DOHH2 (cell line): ENCODE measurements at regions not wholly inside any gene's neighbourhood (a gene's known extent, or its start where the extent isn't known, plus 50 kb on each side); places are given as distances from the start of the nearest gene placed in this dataset.

Experiments
- H3F3A ChIP-seq: fragments of 200-600 bp; sonication (generic), shearing (Covaris generic); 2 replicates; pipeline ENCODE4 v1.6.0; 2016; ENCODE audit warnings: antibody characterized with exemption, mild to moderate bottlenecking; ENCODE audit not compliant: control insufficient read depth, insufficient read depth
- H3K27ac ChIP-seq: fragments of 200-600 bp; sonication (generic); 2 replicates; pipeline ENCODE4 v1.5.1; 2014; ENCODE audit warnings: low read depth, mild to moderate bottlenecking, low read length, moderate library complexity
- H3K27me3 ChIP-seq: fragments of 200-600 bp; sonication (generic); 2 replicates; pipeline ENCODE4 v1.6.1; 2014; ENCODE audit warnings: mild to moderate bottlenecking, low read length, mixed read lengths; ENCODE audit not compliant: control insufficient read depth
- H3K36me3 ChIP-seq: fragments of 200-600 bp; sonication (generic); 2 replicates; pipeline ENCODE4 v1.6.1; 2014; ENCODE audit warnings: mild to moderate bottlenecking, low read length, moderate library complexity, mixed read lengths; ENCODE audit not compliant: control insufficient read depth
- H3K4me1 ChIP-seq: fragments of 200-600 bp; sonication (generic); 2 replicates; pipeline ENCODE4 v1.6.1; 2014; ENCODE audit warnings: mild to moderate bottlenecking, low read length, mixed read lengths; ENCODE audit not compliant: control insufficient read depth
- H3K4me2 ChIP-seq: fragments of 200-600 bp; sonication (generic); 2 replicates; pipeline ENCODE4 v1.6.0; 2014; ENCODE audit warnings: mild to moderate bottlenecking, low read length, moderate library complexity
- H3K4me3 ChIP-seq: fragments of 200-600 bp; sonication (generic); 2 replicates; pipeline ENCODE4 v1.5.1; 2014; ENCODE audit warnings: mild to moderate bottlenecking, low read length, mixed read lengths
- H3K79me2 ChIP-seq: fragments of 200-600 bp; sonication (generic); 2 replicates; pipeline ENCODE4 v1.6.1; 2014; ENCODE audit warnings: mild to moderate bottlenecking, low read length, mixed read lengths; ENCODE audit not compliant: control insufficient read depth
- H3K9me2 ChIP-seq: fragments of 200-600 bp; sonication (generic); replicated peaks from 2 replicates; pipeline ENCODE4 v1.6.1; 2014; ENCODE audit warnings: mild to moderate bottlenecking, low read length, mixed read lengths; ENCODE audit not compliant: control insufficient read depth
- H3K9me3 ChIP-seq: fragments of 200-600 bp; sonication (generic); 2 replicates; pipeline ENCODE4 v1.6.1; 2014; ENCODE audit warnings: antibody characterized with exemption, low read length, mixed read lengths; ENCODE audit not compliant: control insufficient read depth, insufficient read depth
- H4K20me1 ChIP-seq: fragments of 200-600 bp; sonication (generic); 2 replicates; pipeline ENCODE4 v1.6.0; 2014; ENCODE audit warnings: low read depth, mild to moderate bottlenecking, antibody characterized with exemption, low read length, moderate library complexity; ENCODE audit not compliant: control insufficient read depth, insufficient read depth
- EZH2phosphoT487 ChIP-seq: fragments of 200-600 bp; sonication (generic); IDR thresholded peaks from 2 replicates; pipeline ENCODE4 v1.6.1; 2017; ENCODE audit warnings: borderline replicate concordance, mild to moderate bottlenecking, antibody characterized with exemption, low read length, moderate library complexity, mixed read lengths
- TF ChIP-seq, protein P1 (sequence below): fragments of 200-600 bp; sonication (generic); IDR thresholded peaks from one replicate; pipeline ENCODE4 v1.5.1; 2014; ENCODE audit warnings: antibody characterized with exemption, mild to moderate bottlenecking, low read depth, low read length; ENCODE audit not compliant: poor library complexity, severe bottlenecking

DNA sequence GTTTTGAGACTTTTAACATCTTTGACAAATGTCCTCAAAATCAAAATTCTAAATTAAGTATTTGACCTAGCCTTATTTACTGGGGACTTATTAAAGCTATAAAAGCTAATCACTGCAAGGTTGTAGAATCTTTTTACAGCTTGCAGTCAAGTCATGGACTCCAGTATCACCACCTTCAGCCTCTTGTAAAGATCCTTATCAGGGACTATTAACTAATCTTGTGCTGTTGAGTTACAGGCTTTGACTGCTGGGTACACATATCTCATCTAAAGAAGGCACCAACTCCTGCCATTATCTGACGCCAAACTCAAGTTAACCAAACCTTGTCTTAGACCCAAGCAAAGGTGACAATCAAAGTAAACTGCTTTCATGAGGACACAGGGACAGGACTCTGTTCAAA, 621.0 kb upstream of the IGFBP3 start:
- no peak for TF ChIP-seq EZH2phosphoT487
- TF ChIP-seq, protein P1, sequence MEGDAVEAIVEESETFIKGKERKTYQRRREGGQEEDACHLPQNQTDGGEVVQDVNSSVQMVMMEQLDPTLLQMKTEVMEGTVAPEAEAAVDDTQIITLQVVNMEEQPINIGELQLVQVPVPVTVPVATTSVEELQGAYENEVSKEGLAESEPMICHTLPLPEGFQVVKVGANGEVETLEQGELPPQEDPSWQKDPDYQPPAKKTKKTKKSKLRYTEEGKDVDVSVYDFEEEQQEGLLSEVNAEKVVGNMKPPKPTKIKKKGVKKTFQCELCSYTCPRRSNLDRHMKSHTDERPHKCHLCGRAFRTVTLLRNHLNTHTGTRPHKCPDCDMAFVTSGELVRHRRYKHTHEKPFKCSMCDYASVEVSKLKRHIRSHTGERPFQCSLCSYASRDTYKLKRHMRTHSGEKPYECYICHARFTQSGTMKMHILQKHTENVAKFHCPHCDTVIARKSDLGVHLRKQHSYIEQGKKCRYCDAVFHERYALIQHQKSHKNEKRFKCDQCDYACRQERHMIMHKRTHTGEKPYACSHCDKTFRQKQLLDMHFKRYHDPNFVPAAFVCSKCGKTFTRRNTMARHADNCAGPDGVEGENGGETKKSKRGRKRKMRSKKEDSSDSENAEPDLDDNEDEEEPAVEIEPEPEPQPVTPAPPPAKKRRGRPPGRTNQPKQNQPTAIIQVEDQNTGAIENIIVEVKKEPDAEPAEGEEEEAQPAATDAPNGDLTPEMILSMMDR = no peak
- H3K27ac ChIP-seq = no peak overlapping the region
- H4K20me1 ChIP-seq = no peaks in the 10 kb centered on the region
- no peaks in the 10 kb centered on the region for H3K36me3 ChIP-seq
- peaks cover 4% of the 10 kb centered on the region; the same call in 1 of the 2 replicates for H3K9me2 ChIP-seq
- H3K9me3 ChIP-seq = no peaks in the 10 kb centered on the region
- no peaks in the 10 kb centered on the region for H3K27me3 ChIP-seq
- H3K4me3 ChIP-seq = no peak overlapping the region
- H3F3A ChIP-seq = no peaks in the 10 kb centered on the region
- H3K4me2 ChIP-seq = no peak overlapping the region
- no peaks in the 10 kb centered on the region for H3K4me1 ChIP-seq
- no peaks in the 10 kb centered on the region for H3K79me2 ChIP-seq

DNA sequence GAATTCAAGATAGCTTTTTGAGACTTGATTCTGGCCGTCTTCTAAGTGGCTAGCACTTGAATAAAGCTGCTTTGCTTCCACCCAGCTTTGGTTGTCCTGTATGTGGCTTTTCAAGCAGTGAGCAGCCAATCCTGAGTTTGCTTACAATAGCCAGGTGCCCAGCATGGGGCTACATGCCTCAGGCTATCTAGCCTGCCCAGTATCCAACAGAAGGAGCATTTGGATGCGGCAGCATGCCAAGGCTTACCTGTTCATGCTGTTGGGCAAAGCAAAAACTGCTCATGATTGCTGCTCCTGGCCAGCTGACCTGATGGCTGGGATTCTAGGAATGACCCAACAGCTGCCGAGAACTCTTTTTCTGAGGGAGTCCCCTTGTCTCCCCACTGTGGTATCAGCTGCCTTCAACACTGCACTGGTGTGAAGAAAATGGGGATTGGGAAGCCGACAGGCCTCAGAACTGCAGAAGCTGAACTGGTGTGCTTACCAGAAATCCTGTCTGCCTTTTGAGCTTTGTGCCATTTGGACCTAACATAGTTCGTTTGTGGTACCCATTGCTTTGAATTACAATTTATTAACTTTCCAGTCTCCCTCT, 618.9 kb upstream of the IGFBP3 start:
- Histone ChIP-seq H3K9me3 (0 out of 2 replicates have a peak, but pooled peaks cover 4% of the 10 kb centered on the region), H3K9me2 (no peaks in the 10 kb centered on the region), H3K27me3 (no peaks in the 10 kb centered on the region), H3K4me2 (no peak overlapping the region), H3K36me3 (no peaks in the 10 kb centered on the region), H3K27ac (no peak overlapping the region), H4K20me1 (no peaks in the 10 kb centered on the region), H3K4me1 (no peaks in the 10 kb centered on the region), H3F3A (no peaks in the 10 kb centered on the region), H3K4me3 (no peak overlapping the region), H3K79me2 (no peaks in the 10 kb centered on the region)
- TF ChIP-seq, protein P1 = no peak
- no peak for TF ChIP-seq EZH2phosphoT487

DNA sequence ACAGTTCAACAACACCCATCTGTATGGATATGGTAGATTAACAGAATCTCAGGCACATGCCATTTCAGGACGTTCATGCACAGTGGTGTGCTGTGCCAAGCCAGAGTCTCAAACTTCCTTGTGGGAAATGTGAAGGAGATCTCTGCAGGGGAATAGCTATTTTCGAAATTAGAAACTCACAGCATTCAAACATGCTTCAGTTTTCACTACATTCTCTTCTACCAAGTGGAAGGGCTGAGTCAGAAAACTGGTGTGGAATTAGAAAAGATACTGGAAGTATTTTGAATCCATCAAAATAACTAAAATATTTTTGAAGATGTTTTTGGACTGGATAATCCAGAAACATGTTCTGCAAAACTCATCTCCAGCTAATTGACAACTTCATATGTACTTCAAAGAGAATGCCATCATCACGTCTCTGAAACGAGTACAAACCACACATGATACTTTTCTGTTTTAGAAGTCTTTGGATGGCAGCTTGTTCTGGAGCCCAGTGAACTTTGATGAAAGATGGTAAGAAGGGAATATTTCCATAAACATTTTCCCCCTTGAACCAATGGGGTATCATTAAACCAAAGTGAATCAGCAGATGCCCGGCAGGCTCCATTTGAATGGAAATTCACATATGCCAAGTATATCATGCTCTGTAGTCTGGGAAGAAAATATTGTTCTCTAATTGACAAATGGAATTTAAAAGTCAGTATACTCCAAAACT, 616.3 kb upstream of the IGFBP3 start:
- no peaks in the 10 kb centered on the region for H4K20me1 ChIP-seq
- H3F3A ChIP-seq = no peaks in the 10 kb centered on the region
- no peak overlapping the region for H3K27ac ChIP-seq
- TF ChIP-seq, protein P1 = no peak
- no peak for TF ChIP-seq EZH2phosphoT487
- H3K4me3 ChIP-seq = no peak overlapping the region
- no peaks in the 10 kb centered on the region for H3K79me2 ChIP-seq
- no peaks in the 10 kb centered on the region for H3K9me2 ChIP-seq
- H3K4me1 ChIP-seq = no peaks in the 10 kb centered on the region
- H3K4me2 ChIP-seq = no peak overlapping the region
- H3K27me3 ChIP-seq = no peaks in the 10 kb centered on the region
- no peaks in the 10 kb centered on the region for H3K36me3 ChIP-seq
- H3K9me3 ChIP-seq = 0 out of 2 replicates have a peak, but pooled peaks cover 4% of the 10 kb centered on the region
